ENCODE measurements at regions not wholly inside any gene's neighbourhood (a gene's known extent, or its start where the extent isn't known, plus 50 kb on each side); places are given as distances from the start of the nearest gene placed in this dataset.

DNA sequence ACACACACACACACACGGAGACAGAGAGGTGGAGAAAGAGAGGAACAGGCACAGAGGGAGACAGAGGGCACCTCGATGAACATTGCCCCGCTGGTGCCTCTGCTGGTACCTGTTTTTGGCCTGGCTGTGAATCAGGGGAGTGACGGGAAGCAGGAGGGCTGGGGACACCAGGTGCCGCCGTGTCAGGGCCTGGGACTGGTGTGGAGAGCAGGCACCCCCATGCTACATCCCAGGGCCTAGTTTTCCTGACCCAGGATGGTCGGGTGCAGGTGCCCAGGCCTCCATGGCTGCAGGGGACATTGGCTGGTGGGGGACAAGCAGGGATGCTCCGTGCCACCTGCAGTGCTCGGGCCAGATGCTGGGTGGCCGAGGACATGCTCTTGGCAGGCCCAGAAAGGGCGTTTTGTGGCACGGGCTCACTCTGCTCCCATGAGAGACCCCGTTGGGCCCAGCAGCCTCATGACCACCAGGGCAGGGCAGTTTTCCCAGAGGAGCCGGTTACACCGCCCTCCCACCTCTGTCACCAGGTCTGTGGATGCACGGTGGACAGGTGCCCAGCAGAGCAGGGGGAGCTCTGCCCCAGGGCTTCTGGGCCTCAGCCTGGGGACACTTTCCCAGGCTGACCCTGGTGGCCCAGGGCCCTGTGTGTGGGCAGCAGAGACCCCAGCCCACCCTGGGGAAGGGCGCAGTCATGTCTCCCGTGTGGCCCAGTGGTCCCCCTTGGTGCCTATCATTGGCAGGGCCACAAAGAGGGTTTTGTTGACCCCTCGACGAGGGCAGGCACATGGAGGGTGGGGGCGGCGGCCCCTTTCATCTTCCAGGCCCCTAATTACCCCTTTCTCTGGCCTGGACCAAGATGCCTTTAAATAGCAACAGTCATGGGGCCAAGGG, 207.5 kb upstream of the RTL1 start:
- no peak overlapping the region for H3K27ac Mint-ChIP-seq
- H3K4me1 Mint-ChIP-seq, result peaks cover 3% of the 10 kb centered on the region; the same call in 2 of the 3 replicates
- H3K36me3 ChIP-seq (ENCODE audit: insufficient read depth), result no peaks in the 10 kb centered on the region
- H3K4me3 Mint-ChIP-seq, result no peak overlapping the region
- peaks cover 4% of the 10 kb centered on the region; the same call in 2 of the 3 replicates for H3K9me3 Mint-ChIP-seq
- no peak overlapping the region for H3K27ac ChIP-seq (ENCODE audit: low read depth)
- no peaks in the 10 kb centered on the region for H3K36me3 Mint-ChIP-seq (ENCODE audit: low read depth)
- H3K27me3 Mint-ChIP-seq (ENCODE audit: insufficient read depth, low read depth, poor library complexity), result peaks cover 15% of the 10 kb centered on the region
- no peaks in the 10 kb centered on the region for H3K9me2 ChIP-seq (ENCODE audit: insufficient read depth)
- ATAC-seq (peak; percentile 40; the same call in 2 of the 3 replicates), DNase-seq (ENCODE audit: low spot score) (no peak)
- no peaks in the 10 kb centered on the region for H3K4me1 ChIP-seq (ENCODE audit: insufficient read depth)
- TF ChIP-seq STAT1 (IDR thresholded peaks at IDR 0.05; ENCODE audit: unreplicated experiment), result no peak
- TF ChIP-seq EZH2phosphoT487 (IDR thresholded peaks at IDR 0.05; ENCODE audit: unreplicated experiment), result no peak
- TF ChIP-seq, protein P1, sequence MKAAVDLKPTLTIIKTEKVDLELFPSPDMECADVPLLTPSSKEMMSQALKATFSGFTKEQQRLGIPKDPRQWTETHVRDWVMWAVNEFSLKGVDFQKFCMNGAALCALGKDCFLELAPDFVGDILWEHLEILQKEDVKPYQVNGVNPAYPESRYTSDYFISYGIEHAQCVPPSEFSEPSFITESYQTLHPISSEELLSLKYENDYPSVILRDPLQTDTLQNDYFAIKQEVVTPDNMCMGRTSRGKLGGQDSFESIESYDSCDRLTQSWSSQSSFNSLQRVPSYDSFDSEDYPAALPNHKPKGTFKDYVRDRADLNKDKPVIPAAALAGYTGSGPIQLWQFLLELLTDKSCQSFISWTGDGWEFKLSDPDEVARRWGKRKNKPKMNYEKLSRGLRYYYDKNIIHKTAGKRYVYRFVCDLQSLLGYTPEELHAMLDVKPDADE (IDR thresholded peaks at IDR 0.05), result no peak
- no peak for TF ChIP-seq ZNF114 (CRISPR knock-in tag; IDR thresholded peaks at IDR 0.05)
- TF ChIP-seq POLR2AphosphoS5 (IDR thresholded peaks at IDR 0.05; ENCODE audit: low read depth), result no peak
- no peaks in the 10 kb centered on the region for H3K79me2 ChIP-seq (replicated peaks; ENCODE audit: insufficient read depth)
- no peaks in the 10 kb centered on the region for H3F3A ChIP-seq (replicated peaks; ENCODE audit: low read depth)
- H3K4me3 ChIP-seq, result no peak overlapping the region
- H3K4me2 ChIP-seq, result no peak overlapping the region
- H3K27me3 ChIP-seq (ENCODE audit: insufficient read depth), result no peaks in the 10 kb centered on the region
- H4K20me1 ChIP-seq (replicated peaks; ENCODE audit: insufficient read depth), result no peaks in the 10 kb centered on the region
- H2AFZ ChIP-seq, result no peak overlapping the region

DNA sequence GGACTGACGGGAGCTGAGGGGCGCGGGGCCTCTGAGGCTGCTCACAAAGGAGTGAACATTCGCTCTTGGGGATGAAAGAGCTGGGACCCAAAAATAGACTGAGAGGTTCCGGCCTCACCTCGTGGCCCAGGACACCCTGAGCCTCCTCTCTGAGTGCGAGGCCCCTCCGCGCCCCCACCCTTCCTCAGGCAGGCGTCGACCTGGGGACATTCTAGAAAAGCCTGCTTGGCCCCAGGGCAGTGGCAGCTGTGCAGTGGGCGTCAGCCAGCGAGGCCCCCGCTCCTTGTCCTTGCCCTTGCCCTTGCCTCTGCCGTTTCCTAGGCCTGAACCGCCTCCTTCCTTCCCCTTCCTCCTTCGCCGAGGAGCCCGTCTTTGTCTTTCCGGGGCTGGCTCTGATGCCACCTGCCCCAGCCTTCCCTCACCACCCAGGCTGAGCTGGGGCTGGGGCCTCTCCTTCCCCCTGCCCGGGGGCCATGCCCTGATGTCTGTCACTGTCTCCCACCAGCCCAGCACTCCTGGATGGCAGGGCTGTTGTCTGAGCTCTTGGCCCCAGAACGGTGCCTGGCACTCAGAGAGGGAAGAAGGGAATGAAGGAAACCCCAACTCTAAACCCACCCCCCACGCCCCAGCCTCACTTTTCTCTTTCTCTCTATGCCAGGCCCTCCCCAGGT, 208.2 kb upstream of the RTL1 start:
- H3K79me2 ChIP-seq (replicated peaks; ENCODE audit: insufficient read depth), result no peaks in the 10 kb centered on the region
- H3K27ac ChIP-seq (ENCODE audit: low read depth), result no peak overlapping the region
- Mint-ChIP-seq H3K27ac (no peak overlapping the region), H3K4me1 (peaks cover 6% of the 10 kb centered on the region), H3K9me3 (peaks cover 2% of the 10 kb centered on the region; the same call in 2 of the 3 replicates), H3K4me3 (no peak overlapping the region), H3K27me3 (ENCODE audit: insufficient read depth, low read depth, poor library complexity) (peaks cover 19% of the 10 kb centered on the region), H3K36me3 (ENCODE audit: low read depth) (no peaks in the 10 kb centered on the region)
- DNase-seq (ENCODE audit: low spot score), result no peak
- H4K20me1 ChIP-seq (replicated peaks; ENCODE audit: insufficient read depth), result no peaks in the 10 kb centered on the region
- no peak overlapping the region for H3K4me3 ChIP-seq
- ATAC-seq, result no peak
- no peak overlapping the region for H3K4me2 ChIP-seq
- no peaks in the 10 kb centered on the region for H3K36me3 ChIP-seq (ENCODE audit: insufficient read depth)
- no peaks in the 10 kb centered on the region for H3K27me3 ChIP-seq (ENCODE audit: insufficient read depth)
- no peaks in the 10 kb centered on the region for H3K4me1 ChIP-seq (ENCODE audit: insufficient read depth)
- no peak overlapping the region for H2AFZ ChIP-seq
- H3K9me2 ChIP-seq (ENCODE audit: insufficient read depth), result no peaks in the 10 kb centered on the region
- H3F3A ChIP-seq (replicated peaks; ENCODE audit: low read depth), result no peaks in the 10 kb centered on the region
- TF ChIP-seq, protein P2, sequence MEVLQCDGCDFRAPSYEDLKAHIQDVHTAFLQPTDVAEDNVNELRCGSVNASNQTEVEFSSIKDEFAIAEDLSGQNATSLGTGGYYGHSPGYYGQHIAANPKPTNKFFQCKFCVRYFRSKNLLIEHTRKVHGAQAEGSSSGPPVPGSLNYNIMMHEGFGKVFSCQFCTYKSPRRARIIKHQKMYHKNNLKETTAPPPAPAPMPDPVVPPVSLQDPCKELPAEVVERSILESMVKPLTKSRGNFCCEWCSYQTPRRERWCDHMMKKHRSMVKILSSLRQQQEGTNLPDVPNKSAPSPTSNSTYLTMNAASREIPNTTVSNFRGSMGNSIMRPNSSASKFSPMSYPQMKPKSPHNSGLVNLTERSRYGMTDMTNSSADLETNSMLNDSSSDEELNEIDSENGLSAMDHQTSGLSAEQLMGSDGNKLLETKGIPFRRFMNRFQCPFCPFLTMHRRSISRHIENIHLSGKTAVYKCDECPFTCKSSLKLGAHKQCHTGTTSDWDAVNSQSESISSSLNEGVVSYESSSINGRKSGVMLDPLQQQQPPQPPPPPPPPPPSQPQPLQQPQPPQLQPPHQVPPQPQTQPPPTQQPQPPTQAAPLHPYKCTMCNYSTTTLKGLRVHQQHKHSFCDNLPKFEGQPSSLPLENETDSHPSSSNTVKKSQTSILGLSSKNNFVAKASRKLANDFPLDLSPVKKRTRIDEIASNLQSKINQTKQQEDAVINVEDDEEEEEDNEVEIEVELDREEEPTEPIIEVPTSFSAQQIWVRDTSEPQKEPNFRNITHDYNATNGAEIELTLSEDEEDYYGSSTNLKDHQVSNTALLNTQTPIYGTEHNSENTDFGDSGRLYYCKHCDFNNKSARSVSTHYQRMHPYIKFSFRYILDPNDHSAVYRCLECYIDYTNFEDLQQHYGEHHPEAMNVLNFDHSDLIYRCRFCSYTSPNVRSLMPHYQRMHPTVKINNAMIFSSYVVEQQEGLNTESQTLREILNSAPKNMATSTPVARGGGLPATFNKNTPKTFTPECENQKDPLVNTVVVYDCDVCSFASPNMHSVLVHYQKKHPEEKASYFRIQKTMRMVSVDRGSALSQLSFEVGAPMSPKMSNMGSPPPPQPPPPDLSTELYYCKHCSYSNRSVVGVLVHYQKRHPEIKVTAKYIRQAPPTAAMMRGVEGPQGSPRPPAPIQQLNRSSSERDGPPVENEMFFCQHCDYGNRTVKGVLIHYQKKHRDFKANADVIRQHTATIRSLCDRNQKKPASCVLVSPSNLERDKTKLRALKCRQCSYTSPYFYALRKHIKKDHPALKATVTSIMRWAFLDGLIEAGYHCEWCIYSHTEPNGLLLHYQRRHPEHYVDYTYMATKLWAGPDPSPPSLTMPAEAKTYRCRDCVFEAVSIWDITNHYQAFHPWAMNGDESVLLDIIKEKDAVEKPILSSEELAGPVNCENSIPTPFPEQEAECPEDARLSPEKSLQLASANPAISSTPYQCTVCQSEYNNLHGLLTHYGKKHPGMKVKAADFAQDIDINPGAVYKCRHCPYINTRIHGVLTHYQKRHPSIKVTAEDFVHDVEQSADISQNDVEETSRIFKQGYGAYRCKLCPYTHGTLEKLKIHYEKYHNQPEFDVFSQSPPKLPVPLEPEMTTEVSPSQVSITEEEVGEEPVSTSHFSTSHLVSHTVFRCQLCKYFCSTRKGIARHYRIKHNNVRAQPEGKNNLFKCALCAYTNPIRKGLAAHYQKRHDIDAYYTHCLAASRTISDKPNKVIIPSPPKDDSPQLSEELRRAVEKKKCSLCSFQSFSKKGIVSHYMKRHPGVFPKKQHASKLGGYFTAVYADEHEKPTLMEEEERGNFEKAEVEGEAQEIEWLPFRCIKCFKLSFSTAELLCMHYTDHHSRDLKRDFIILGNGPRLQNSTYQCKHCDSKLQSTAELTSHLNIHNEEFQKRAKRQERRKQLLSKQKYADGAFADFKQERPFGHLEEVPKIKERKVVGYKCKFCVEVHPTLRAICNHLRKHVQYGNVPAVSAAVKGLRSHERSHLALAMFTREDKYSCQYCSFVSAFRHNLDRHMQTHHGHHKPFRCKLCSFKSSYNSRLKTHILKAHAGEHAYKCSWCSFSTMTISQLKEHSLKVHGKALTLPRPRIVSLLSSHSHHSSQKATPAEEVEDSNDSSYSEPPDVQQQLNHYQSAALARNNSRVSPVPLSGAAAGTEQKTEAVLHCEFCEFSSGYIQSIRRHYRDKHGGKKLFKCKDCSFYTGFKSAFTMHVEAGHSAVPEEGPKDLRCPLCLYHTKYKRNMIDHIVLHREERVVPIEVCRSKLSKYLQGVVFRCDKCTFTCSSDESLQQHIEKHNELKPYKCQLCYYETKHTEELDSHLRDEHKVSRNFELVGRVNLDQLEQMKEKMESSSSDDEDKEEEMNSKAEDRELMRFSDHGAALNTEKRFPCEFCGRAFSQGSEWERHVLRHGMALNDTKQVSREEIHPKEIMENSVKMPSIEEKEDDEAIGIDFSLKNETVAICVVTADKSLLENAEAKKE (CRISPR knock-in tag; IDR thresholded peaks at IDR 0.05), result no peak
- no peak for TF ChIP-seq EZH2 (IDR thresholded peaks at IDR 0.05; ENCODE audit: low read depth, unreplicated experiment)
